HEK293 (cell line): ENCODE measurements at regions not wholly inside any gene's neighbourhood (a gene's known extent, or its start where the extent isn't known, plus 50 kb on each side); places are given as distances from the start of the nearest gene placed in this dataset.
A peak's percentile ranks its signal among the peaks of the same experiment; 100 is the strongest.

ENCODE experiments used
- CTCF ChIA-PET: fragments of 350-600 bp; formaldehyde crosslinking; extraction: SDS; loops from one replicate; lab custom pipeline; 2021; ENCODE audit warnings: antibody characterized with exemption; lab: Yijun Ruan, JAX
- POLR2A ChIA-PET: fragments of 300-600 bp; formaldehyde crosslinking; extraction: SDS; loops from one replicate; lab custom pipeline; 2020; ENCODE audit warnings: antibody characterized with exemption, inconsistent platforms; lab: Yijun Ruan, JAX
- H3K27ac ChIP-seq: fragments of 200-500 bp; sonication (Bioruptor generic); 2 replicates; pipeline ENCODE4 v1.5.1; 2014; ENCODE audit warnings: low read depth, low read length, control low read depth, inconsistent platforms; ENCODE audit errors: extremely low read depth
- H3K36me3 ChIP-seq, 2 experiments: fragments of 200-500 bp in 1 of 2; sonication (Bioruptor generic) in 1 of 2; 1 replicate in 1 of 2; 2 replicates in 1 of 2; pipeline ENCODE4 v1.5.1; 2014 to 2017; ENCODE audit warnings: inconsistent platforms in 2 of 2, low read length in 2 of 2; ENCODE audit not compliant: control insufficient read depth in 2 of 2, insufficient read depth in 1 of 2
- H3K4me1 ChIP-seq: fragments of 200-500 bp; sonication (Bioruptor generic); 2 replicates; pipeline ENCODE4 v1.5.1; 2014; ENCODE audit warnings: mild to moderate bottlenecking, low read length, inconsistent platforms; ENCODE audit not compliant: control insufficient read depth, insufficient read depth
- H3K4me3 ChIP-seq: 2 replicates; pipeline ENCODE4 v1.5.1; 2011; ENCODE audit warnings: low read depth, mild to moderate bottlenecking, control low read depth, low read length, moderate library complexity
- H3K9me3 ChIP-seq: fragments of 200-500 bp; sonication (Bioruptor generic); 2 replicates; pipeline ENCODE4 v1.5.1; 2014; ENCODE audit warnings: low read depth, low read length, inconsistent platforms; ENCODE audit not compliant: control insufficient read depth, insufficient read depth
- EGR2 ChIP-seq: fragments of 450-650 bp; formaldehyde crosslinking; IDR thresholded peaks from 2 replicates; pipeline ENCODE4 v1.5.1; 2016; ENCODE audit warnings: low read depth, missing biosample characterization, missing genetic modification characterization
- KLF7 ChIP-seq: fragments of 450-650 bp; formaldehyde crosslinking; IDR thresholded peaks from 2 replicates; pipeline ENCODE4 v1.5.1; 2016; ENCODE audit warnings: missing biosample characterization, missing genetic modification characterization, borderline replicate concordance
- ZBTB10 ChIP-seq: fragments of 450-650 bp; formaldehyde crosslinking; IDR thresholded peaks from 2 replicates; pipeline ENCODE4 v1.5.1; 2016; ENCODE audit warnings: missing biosample characterization, missing genetic modification characterization
- ZBTB49 ChIP-seq: fragments of 450-650 bp; formaldehyde crosslinking; IDR thresholded peaks from 2 replicates; pipeline ENCODE4 v1.5.1; 2016; ENCODE audit warnings: missing biosample characterization, missing genetic modification characterization, low read depth
- ZFP69B ChIP-seq: fragments of 450-650 bp; formaldehyde crosslinking; IDR thresholded peaks from 2 replicates; pipeline ENCODE4 v1.5.1; 2016; ENCODE audit warnings: missing biosample characterization, missing genetic modification characterization
- ZNF112 ChIP-seq: fragments of 450-650 bp; formaldehyde crosslinking; IDR thresholded peaks from 2 replicates; pipeline ENCODE4 v1.5.0; 2017; ENCODE audit warnings: missing biosample characterization, missing genetic modification characterization
- ZNF174 ChIP-seq: fragments of 450-650 bp; formaldehyde crosslinking; IDR thresholded peaks from 2 replicates; pipeline ENCODE4 v1.5.0; 2017; ENCODE audit warnings: missing biosample characterization, mild to moderate bottlenecking, missing genetic modification characterization
- ZNF211 ChIP-seq: fragments of 450-650 bp; formaldehyde crosslinking; IDR thresholded peaks from 2 replicates; pipeline ENCODE4 v1.5.1; 2016; ENCODE audit warnings: low read depth, missing biosample characterization, missing genetic modification characterization
- ZNF223 ChIP-seq: fragments of 450-650 bp; formaldehyde crosslinking; IDR thresholded peaks from 2 replicates; pipeline ENCODE4 v1.5.1; 2016; ENCODE audit warnings: missing biosample characterization, missing genetic modification characterization
- ZNF473 ChIP-seq: fragments of 450-650 bp; formaldehyde crosslinking; IDR thresholded peaks from 2 replicates; pipeline ENCODE4 v1.5.1; 2017; ENCODE audit warnings: missing biosample characterization, missing genetic modification characterization
- ZNF48 ChIP-seq: fragments of 450-650 bp; formaldehyde crosslinking; IDR thresholded peaks from 2 replicates; pipeline ENCODE4 v1.5.1; 2016; ENCODE audit warnings: missing biosample characterization, missing genetic modification characterization
- ZNF513 ChIP-seq: fragments of 450-650 bp; IDR thresholded peaks from 2 replicates; pipeline ENCODE4 v1.5.1; 2018; ENCODE audit warnings: missing biosample characterization, missing genetic modification characterization
- ZNF561 ChIP-seq: fragments of 450-650 bp; IDR thresholded peaks from 2 replicates; pipeline ENCODE4 v1.5.1; 2018; ENCODE audit warnings: missing biosample characterization, missing genetic modification characterization, borderline replicate concordance
- ZNF610 ChIP-seq: fragments of 450-650 bp; formaldehyde crosslinking; IDR thresholded peaks from 2 replicates; pipeline ENCODE4 v1.5.1; 2016; ENCODE audit warnings: missing biosample characterization, missing genetic modification characterization, borderline replicate concordance
- ZNF664 ChIP-seq: fragments of 450-650 bp; formaldehyde crosslinking; IDR thresholded peaks from 2 replicates; pipeline ENCODE4 v1.5.1; 2016; ENCODE audit warnings: missing biosample characterization, missing genetic modification characterization
- ZNF707 ChIP-seq: fragments of 450-650 bp; formaldehyde crosslinking; IDR thresholded peaks from 2 replicates; pipeline ENCODE4 v1.5.1; 2016; ENCODE audit warnings: missing biosample characterization, missing genetic modification characterization
- ZNF792 ChIP-seq: fragments of 450-650 bp; formaldehyde crosslinking; IDR thresholded peaks from 2 replicates; pipeline ENCODE4 v1.5.1; 2016; ENCODE audit warnings: missing biosample characterization, missing genetic modification characterization
- ZXDB ChIP-seq: fragments of 450-650 bp; formaldehyde crosslinking; IDR thresholded peaks from 2 replicates; pipeline ENCODE4 v1.5.1; 2016; ENCODE audit warnings: missing biosample characterization, missing genetic modification characterization
- TF ChIP-seq, protein P1 (sequence below): fragments of 450-650 bp; formaldehyde crosslinking; IDR thresholded peaks from 2 replicates; pipeline ENCODE4 v1.5.1; 2016; ENCODE audit warnings: missing biosample characterization, missing genetic modification characterization

DNA sequence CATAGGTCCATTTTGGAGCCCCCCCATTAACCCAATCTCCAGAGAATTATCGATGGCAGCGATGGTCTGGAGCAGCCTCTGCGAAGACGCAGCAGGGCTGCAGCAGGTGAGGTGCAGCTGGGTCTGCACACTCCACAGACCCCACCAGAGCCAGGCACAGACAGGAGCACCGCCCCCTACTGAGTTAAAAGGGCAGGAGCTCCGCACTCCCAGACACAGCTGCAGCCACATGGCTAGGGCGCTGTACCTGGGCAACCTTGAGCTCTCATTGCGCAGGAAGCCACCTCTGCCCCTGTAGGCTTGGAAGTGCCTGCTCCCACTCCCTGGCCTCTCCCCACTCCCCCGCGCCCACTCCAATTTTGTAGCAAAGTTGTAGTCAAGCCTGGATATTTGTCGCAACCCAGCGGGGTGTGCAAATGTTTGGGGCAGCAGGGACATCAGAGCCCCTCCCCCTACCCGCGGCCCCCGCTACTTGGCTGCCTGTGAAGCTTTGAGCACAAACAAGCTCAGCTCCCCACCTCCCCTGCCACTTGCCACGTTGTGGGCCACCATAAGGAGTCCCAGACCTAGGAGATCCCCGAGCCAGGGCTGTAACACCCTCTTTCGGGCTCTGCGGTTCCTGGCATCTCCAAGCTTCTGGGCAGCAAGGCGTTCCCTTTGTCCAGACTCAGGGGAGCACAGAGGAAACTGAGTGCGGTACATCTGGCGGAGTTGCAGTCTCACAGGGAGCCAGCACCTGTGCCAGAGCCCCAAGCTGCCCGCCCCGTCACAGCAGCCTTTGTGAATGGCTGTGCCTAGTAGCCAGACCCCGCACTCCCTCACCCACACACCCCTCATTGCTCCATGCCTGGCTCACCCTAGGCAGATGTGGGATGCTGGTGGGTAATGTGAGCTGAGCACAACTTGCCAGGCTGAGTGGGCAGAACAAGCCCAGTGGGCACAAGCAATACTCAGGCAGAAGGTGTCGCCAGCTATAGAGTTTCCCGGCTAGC, 949.7 kb upstream of the SLITRK1 start:
- ChIA-PET POLR2A (no interaction called here), CTCF (interaction anchor here (0.6 to 0.8 kb wide), 3 partner anchors 66 to 996 kb away, joined by 3 read pairs; no protein-coding TSS in a partner anchor)
- Histone ChIP-seq H3K9me3 (no peaks in the 10 kb centered on the region), H3K27ac (no peak overlapping the region), H3K4me3 (no peak overlapping the region), H3K4me1 (no peaks in the 10 kb centered on the region), H3K36me3 (no peaks in the 10 kb centered on the region)
- TF ChIP-seq ZNF664 (tag by site-specific recombination) (no peak), EGR2 (peak; percentile 23; the same call in 1 of the 2 replicates), ZNF707 (no peak), ZNF610 (tag by site-specific recombination) (no peak), ZNF792 (no peak), ZBTB10 (no peak), ZBTB49 (no peak)

DNA sequence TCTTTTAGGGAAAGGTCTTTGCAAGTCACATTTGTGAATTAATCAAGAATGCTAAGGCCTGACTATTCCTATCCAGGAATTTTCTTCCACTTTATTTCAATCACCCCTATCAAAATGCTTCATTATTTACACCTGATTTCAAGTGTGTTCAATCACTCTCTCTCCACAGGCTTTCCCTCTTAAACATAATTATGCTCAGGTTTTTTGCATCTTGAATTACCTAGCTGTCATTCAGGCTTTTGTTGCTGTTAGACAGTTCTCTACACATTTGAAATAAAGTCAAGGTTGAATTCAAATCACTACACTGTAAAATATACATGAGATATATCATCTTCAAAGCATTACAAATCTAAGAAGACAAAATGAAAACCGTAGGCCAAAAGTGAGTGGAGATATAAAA, 941.3 kb upstream of the SLITRK1 start:
- POLR2A ChIA-PET, result no interaction called here
- TF ChIP-seq ZNF211 (tag by site-specific recombination) (no peak), ZNF473 (tag by site-specific recombination) (no peak), ZNF561 (tag by site-specific recombination) (no peak), ZFP69B (tag by site-specific recombination) (no peak), ZNF174 (no peak), ZNF513 (tag by site-specific recombination) (no peak), KLF7 (tag by site-specific recombination) (no peak), ZNF112 (tag by site-specific recombination) (no peak), ZNF48 (no peak), ZNF223 (no peak), ZXDB (no peak), ZNF707 (no peak)
- TF ChIP-seq, protein P1, sequence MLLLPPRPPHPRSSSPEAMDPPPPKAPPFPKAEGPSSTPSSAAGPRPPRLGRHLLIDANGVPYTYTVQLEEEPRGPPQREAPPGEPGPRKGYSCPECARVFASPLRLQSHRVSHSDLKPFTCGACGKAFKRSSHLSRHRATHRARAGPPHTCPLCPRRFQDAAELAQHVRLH (tag by site-specific recombination), result no peak
- TF ChIP-seq, all 188 proteins: peak for 0
- CTCF ChIA-PET, result interaction anchor here (1.0 kb wide), 1 partner anchor 324 kb away, joined by 3 read pairs; no protein-coding TSS in a partner anchor

More for the DNA sequence above, 941.3 kb upstream of the SLITRK1 start:
- H3K36me3 ChIP-seq, result no peaks in the 10 kb centered on the region
- no peaks in the 10 kb centered on the region for H3K9me3 ChIP-seq
- H3K4me1 ChIP-seq, result no peaks in the 10 kb centered on the region
- H3K4me3 ChIP-seq, result no peak overlapping the region
- H3K27ac ChIP-seq, result no peak overlapping the region
